ENCODE measurements at regions not wholly inside any gene's neighbourhood (a gene's known extent, or its start where the extent isn't known, plus 50 kb on each side); places are given as distances from the start of the nearest gene placed in this dataset.

DNA sequence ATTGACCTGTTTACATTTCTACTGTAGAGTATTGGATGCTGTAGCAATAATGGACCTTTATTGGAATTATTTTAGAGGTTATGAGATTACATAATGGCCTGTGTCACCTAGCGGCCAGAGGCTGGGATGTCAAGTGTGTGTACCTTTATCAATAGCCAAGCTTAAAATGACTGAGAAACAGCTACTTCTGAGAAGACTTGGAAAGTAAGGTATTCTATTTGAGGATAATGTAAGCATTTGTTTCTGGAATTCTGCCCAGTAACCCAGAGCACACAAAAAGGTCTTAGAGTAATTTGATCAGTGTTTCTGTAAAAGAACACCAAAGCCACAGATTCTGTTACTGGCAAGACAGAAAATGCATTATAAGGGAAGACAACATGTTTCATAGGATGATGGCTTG, 116.8 kb downstream of the MACIR start:
- DNase-seq = peak in 1 of 3 experiments; percentile 10

DNA sequence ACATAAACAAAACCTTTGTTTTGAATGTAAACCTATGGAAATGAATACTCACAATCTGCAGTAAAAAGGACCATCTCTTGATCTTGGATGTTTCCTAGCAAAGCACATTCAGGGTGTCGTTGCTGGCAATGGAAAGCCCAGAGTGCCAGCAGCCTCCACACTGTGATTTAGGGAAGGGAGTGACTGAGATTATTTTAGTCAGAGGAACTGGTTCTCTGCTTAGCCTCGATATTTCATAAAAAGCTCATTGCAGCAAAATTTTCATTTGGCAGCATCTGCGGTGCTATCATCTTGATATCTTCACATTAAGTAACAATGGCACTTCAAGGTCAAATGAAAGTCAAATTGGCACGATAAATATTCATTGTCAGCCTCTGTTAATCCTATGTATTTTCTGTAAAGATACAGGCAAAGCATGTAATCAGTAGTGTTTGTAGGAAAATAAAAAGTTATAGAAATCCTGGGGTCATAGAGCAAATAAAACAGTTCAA, 116.0 kb downstream of the MACIR start:
- DNase-seq = no peak

DNA sequence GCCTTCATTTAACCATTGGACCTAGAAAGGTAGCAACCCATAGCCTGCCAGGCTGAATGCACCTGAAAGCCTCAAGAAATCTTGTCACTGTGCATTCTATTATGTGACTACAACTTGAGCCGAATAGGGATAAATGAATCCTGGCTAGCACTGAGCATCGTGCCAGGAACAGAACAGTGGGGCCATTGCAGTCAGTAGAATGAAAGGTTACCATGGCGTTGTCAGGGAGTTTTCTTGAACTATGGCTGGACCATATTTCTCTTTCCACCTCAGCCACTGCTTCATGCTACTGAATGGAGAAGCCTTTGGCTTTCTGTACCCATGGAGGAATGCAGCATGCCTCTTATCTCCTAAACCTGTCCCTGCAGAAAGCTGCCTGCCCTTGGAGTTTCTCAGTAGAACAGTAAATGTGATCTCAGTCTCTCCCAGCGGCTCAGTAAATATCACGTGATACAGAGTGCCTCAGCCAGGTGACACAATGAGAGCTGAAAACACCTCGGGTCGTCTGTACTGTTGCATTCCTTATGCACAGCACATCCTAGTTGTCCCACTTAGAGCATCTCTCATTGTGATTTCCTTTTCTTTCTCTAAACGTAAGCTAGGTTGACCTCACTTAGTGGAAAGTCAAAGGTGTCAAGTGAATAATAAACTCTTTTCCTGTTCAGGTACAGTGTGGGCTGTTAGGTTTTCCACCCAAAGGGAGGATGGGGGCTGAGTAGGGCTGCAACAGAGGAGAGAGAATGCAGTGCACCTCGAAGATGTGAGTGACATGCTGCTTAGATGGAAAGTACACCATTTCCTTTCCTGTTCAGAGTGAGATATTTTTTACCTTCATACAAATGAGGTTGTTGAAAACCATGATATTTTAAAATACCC, 115.3 kb downstream of the MACIR start:
- DNase-seq = peak; percentile 1 to 59 (median 2)

DNA sequence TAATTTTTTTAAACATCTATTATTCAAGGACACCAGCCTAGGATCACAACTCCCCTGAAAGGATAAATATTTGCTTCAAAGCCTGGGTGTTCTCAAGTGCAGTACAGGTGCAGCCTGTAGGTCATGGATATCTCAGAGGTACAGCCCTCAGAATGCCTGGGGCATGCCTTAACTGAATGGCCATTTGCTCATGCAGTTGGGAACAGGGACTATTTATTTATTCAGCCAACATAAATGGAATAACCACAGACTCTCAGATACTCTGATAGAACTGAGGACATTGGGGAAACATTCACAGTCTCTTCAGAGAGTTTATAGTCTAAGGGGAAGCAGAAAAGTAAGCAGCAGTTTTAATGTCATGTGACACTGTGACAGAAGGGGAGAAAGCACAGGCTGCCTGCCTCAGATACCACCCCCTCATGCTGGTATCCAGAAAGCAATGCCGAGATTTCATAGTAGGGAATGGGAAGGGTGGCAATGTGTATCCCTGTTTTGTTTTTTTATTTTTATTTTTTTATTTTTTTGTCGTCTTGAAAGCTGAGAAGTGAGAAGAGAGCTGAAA, 112.6 kb downstream of the MACIR start:
- DNase-seq = peak in 1 of 3 experiments; percentile 11

DNA sequence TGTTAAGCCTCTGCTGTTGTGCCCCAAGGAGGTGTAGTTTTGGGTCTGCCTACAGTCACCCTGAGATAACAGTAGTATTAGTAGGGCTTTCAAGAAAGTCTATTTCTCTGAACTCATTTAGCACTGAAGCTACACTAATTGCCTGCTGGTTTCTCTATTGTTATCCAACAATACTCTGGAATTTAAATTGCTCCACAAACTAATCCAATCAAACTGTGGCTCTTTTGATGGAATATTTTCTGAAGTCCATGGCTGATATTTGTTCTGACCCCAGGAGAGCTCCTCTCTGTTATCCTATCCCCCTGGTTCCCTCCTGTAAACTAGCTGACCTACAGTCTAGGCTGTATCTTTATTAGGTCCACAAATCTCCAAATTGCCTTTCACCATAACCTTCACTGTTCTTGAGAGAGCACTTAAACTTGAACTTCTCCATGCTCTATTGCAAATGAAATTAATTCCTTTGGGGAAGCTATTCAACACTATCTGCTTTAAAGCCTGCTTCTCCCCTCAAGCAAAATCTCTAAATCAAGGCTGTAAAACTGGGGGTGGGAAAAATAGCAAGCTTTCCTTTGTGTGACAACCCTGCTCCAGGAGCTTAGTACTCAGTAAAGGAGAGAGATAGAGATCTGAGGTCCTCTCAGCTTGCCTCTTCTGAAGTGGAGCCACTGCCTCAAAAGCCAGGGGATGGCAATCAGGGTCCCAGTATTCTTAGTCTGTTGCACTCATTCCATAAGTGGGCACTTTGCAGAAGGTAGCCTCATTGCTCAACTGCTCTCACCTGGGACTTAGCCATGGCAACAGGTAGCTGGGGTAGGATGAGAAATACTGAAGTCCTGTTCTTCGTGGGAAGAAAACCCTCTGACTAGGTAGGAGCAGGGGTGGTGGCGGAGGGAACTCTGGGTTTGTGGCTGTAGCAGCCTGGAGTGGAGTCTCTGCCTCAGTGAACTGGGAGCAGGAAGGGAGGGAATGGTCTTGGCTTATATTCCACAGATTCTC, 110.9 kb downstream of the MACIR start:
- DNase-seq = peak in 1 of 3 experiments; percentile 98

DNA sequence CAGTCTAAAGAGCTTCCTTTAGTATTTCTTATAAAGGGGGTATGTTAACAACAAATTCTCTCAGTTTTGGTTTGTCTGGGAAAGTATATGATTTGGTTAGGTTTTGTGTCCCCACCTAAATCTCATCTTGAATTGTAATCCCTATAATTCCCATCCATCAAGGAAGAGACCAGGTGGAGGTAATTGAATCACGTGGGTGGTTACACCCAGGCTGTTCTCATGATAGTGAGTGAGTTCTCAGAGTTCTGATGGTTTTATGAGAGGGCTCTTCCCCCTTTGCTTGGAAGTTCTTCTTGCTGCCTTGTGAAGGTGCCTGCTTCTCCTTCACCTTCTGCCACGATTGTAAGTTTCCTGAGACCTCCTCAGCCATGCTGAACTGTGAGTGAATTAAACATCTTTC, 109.1 kb downstream of the MACIR start:
- no peak for DNase-seq

DNA sequence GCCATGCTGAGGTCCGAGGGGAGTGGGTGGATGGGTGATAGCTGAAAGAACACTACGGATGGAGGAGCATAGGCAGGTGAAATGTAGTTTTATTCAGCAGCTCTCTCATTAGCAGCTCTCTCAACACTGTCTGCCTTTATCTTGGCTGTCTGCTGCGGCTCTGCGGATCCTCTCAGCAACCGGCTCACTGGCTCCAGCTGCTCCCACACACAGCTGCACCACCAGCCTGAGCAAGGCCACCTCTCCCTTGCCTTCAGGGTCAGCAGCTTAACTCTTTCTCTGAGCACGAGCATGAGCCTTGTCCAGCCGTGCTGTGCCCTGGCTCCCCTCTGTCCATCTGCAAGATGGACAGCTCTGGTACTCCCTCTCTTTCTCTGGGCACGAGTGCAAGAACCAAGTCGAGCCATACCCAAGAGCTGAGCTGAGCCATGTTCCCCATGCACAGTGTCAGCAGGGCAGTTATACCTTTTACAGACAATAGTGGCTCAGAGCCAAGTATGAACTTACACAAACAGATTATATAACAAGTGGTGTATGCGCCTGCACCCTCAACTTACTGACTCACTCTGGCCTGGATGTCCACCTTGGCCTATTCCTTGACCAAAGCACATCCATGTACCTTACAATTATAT, 108.5 kb downstream of the MACIR start:
- DNase-seq = no peak

DNA sequence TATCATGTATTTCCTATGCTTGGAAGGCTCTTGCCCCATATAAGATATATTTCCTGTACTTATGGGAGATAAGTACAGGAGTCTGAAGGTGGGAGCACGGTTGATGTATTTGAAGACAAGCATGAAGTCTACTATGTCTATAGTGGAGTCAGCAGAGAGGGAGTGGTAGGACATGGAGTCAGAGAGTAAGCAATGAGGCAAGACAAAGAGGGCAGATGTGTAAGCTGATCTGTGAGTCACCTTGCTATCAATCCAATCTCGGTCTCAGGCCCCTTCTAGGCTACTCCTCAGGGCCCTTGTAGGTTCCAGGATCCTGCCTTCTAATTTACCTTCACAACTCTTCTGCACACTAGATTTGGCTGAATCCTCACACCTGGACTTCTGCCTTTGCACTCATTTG, 105.5 kb downstream of the MACIR start:
- DNase-seq = no peak

DNA sequence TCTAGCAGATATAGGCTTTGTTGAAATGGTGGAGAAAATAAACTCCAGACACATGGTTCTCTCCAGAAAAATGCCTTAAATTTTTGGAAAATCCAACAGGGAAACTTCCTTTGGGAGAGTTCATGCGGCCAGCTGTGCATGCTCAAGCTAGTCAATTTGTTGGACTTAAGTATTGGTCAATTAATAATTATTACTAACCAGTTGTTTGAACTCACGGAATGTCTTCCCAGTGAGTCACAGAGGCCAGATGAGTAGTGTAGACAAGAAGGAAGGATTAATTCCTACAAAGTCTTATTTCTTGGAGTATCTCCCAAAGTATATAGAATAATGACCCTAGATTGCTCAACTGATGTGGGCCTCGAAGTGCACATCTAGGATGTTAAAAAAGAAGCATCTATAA, 103.6 kb downstream of the MACIR start:
- no peak for DNase-seq

DNA sequence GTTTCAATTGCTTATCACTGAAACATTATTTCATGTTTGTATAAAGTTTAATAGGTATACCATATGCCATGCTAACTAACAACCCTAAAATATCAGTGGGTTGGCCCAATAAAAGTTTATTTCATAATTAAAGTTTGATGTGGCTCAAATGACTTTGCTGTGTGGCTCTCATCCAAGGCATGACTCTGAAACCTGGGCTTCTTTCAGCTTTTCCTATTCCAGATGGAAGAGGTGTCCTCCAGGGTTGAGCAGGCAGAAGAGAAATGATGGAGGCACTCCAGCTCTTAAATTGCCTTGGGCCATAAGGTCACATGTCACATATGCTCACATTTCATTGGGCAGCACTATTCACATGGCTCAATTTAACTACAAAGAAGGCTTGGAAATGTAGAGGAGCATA, 101.9 kb downstream of the MACIR start:
- no peak for DNase-seq

DNA sequence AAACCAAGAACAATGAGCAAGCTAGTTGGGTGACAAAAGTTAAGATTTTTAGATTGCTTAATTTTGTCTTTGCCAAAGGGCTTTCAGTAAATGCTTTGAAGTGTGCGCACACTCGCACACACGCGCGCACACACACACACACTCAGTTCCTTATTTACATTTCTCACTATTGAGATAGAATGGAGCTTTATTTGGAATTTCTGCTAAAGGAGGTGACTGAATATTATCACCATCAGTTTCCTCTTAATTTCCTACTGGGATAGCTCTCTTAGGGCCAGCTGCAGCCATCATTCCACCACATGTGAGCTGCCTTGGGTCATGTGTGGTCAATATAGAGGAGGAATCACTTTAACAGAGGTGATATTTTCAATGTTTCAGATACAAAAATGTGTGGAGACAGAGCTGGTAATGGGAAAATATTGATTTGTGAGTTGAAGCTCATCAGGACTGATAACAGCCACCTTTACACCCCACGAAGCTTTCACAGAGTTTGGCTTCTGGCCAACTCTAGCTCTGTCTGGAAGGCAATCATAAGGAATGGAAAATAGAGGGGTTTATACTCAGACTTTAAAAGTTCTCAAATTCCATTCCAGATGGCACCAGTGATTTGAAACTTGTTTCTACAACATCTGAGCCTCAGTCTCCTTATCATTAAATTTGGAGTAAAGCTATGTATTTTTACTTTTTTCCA, 99.9 kb downstream of the MACIR start:
- DNase-seq = no peak

DNA sequence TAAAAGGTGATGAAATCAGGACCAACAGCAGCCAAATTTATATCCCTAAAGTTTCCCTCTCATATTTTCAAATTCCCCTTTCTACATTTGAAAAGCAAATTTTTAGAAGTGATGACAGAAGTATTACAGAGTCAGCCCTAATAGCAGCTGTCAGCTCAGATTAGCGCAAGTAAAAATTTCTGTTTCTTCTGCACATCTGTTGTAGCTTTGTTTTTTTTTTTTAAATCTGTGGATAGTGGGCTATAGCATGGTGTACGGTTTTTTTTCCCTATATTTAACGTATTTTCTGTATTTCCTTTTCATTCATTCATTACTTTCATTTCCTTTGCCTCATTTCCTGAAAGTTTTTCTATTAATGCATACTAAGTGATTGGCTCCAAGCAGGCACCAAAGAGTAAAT, 99.1 kb downstream of the MACIR start:
- DNase-seq = no peak

DNA sequence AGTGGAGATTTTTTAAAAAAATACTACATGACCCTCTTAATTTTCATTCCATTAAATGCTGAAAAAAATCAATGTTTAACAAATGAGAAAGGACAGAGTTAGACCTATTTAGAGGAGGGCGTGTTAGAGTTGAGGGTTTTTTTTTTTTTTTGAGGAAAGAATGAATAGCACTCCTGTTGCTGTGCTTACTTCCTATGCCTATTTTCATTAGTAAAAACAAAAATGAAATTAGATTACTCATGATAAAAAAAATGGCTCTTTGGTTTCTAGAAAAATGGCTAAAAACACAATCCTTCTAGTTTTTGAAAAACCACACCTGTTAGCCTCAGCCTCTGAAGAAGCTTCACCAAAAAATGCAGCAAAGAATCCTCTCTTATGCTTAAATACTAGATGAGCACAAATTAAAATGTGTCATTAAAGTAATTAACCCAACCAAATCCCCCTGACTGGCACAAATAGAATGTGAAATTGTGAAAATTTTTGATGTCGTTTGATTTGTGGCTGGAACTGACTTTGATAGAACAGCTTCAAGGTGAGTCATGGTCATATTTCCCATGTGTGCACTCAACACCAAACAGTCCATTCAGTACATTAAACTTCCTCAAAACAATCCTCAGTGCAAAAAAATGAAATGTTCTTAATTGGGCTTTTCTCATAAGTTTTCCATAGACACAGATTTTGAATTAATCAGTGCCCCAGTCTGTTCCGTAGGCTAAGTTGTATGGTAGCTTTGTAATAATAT, 98.0 kb downstream of the MACIR start:
- DNase-seq = no peak

DNA sequence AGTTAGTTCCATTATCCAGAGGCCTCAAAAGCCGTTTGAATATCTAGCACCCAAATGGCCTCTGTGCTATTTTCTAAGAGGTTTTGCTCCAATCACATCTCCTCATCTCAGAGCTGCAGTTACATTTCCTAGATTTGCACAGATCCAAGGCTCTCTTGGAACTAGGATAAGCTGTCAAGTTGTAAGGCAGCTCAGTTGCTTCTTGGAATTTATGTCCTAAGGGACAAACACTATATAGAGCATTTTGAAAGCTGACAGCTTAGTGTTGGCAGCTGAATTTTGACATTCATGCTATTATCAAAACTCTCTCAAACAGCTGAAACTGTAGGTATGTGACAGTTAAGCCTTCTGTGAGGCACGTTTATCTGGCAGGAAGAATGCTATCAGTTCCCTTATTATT, 97.0 kb downstream of the MACIR start:
- DNase-seq = no peak

DNA sequence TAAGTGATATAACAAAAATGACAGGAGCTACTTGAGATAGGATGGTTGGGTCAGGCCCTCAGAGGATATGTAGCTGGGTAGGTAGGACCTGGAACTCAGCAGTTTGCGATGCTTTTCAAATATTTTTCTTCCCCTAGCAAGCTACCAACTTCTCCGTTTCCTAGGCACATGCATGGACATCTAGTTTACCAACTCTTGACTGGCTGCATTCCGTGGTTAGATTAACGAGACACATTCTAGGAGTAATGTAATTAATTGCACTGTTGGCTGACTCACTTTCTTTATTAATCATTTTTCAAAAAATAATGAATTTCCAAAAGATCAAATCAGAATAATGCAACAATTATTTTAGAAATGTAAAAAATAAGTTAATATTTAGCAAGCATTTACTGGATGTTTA, 95.9 kb downstream of the MACIR start:
- DNase-seq = no peak

DNA sequence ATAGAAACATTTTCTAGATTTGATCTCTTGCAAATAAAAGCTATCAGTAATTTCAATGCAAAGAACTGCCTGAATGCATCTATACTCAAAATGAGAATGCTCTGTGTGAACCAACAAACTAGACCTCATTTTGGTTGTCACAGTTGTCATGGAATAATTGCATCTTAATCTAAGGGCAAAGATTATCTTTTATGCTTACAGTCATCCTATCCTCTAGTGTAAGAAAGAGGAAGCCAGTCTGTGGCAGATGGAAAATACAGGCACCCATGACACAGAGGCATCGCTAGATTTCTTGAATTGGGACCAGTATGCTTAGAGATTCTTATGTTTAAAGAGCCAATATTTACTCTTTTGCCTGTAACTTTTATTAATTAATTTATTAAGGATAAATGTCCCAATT, 95.0 kb downstream of the MACIR start:
- DNase-seq = no peak

DNA sequence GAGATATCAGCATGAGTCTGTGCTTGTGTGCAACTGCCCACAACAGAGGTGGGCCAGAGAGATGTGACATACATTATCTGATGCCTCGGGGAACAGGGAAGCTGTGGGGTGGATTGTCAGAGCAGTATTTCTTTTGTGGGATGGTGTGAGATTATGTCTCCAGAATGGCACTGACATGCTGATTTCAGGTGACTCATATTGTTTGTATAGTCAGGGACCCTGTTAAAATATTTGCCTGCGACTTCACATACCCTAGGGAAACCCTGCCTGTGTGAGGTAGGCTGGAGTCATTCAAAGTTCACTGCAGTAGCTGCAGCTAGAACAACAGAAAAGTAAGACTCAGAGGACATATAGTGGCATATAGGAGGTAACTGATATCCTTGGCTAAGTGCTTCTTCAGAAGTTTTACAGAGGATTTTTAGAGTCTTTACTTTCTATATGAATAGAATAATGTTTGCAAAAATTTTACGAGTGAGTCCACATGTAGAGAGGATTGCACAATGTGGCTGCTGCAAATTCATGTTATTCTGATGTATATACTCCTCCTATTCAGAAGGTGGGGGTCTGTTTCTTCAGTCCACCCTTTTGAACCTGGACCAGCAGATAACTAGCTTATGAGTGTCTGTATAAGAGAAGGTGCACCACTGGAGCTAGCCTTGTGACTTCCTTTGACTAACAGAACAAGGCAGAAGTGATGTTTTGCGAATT, 89.3 kb downstream of the MACIR start:
- DNase-seq = no peak

DNA sequence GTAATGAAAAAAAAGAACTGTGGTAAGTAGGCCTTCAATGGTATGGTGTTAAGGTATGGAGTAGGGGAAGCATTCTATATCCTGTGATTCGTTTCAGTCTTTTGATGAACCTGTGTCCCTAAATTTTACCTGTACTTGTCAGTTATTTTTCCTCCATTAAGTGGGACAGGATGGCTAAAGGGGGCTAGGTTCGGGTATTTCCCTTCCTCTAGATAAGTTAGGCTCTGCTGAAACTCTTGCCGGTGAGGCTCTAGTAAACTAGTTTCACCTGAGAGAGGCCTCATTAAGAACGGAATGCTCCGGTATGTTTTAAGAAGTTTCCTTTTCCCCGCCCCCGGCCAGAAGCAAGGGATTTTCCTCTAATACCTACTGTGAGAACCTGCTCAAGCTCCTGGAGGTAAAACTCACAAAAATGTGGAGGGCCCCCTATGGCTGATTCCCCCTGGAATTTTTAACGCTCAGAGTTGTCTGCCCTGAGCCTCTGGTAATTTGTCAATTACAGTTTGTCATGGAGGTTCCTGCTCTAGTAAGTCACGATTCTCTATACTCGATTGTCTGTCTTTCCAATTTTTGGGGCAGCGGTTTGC, 87.7 kb downstream of the MACIR start:
- no peak for DNase-seq

DNA sequence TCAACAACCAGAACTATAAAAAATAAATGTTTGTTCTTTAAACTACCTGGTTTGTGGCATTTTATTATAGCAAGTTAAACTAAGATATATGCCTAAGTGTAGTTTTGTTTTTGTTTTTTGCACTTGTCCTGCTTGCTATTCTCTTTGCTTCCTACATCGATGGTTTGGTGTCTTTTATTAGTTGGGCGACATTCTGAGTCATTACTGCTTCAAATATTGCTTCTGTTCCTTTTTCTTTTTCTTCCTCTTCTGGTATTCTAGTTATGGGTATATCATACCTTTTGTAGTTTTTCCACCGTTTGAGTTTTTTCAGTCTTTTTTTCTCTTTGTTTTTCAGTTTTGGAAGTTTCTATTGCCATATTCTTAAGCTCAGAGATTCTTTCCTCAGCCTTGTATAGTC, 86.9 kb downstream of the MACIR start:
- DNase-seq = no peak

DNA sequence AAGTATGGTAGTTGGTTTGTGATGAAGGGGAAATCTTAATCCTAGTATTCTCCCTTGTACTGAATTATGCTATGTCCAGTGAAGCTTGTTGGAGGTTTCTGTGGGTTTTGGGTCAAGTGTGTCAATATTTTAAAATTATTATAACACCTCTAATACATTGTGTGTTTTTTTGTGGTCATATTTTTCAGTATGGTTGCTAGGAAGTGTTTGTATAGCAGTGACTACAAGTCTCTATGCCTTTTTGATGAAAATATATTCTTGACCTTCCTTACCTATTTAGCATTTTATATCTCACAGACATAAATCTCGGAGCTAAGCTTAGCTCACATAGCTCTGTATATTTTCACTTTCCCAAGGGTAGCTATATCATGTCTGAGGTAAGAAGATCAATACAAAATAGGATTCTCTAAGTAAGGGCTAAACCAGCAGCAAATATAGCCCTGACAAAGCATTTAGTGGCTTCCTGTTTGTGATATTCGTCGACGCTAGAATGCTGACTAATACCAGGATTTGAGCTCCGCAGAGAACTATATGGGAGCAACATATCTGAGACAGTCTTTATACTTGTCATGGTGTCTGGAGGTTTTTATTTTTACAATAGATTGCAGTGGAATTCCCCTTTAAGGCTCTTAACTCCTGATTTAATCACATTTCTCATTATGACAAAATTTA, 82.3 kb downstream of the MACIR start:
- no peak for DNase-seq
